Stimulated activated CD4-positive, alpha-beta T cell treated with anti-CD3 and anti-CD28 coated beads, Interleukin-4, amount 100 ng/mL, for 4 hours (primary cell): ENCODE measurements at regions not wholly inside any gene's neighbourhood (a gene's known extent, or its start where the extent isn't known, plus 50 kb on each side); places are given as distances from the start of the nearest gene placed in this dataset.
"Not testable (repeated sequence)": the region's sequence is repeated elsewhere in the genome, so short reads cannot be mapped to it uniquely, and the experiment has no call there.

Experiments used
- DNase-seq, 2 experiments: peaks; one replicate each; pipeline ENCODE4 v3.0.0-alpha.2; 2020

GRCh38 chr22:22717664-22718063 lies 73.2 kb downstream of the GGTLC2 start:
- DNase-seq, result no peak

GRCh38 chr22:22720201-22720723 lies 75.8 kb downstream of the GGTLC2 start:
- DNase-seq, result peak in 1 of 2 experiments; percentile 6

DNA sequence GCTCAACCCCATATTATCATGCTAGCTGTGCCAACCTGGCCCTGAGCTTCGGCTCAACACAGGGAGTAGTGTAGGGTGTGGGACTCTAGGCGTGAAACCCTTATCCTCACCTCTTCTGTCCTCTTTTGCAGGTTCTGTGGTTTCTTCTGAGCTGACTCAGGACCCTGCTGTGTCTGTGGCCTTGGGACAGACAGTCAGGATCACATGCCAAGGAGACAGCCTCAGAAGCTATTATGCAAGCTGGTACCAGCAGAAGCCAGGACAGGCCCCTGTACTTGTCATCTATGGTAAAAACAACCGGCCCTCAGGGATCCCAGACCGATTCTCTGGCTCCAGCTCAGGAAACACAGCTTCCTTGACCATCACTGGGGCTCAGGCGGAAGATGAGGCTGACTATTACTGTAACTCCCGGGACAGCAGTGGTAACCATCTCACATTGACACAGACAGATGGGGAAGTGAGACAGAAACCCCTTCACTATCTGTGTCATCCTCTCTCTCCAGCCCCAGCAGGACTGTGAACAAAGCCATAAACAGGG lies 76.4 kb downstream of the GGTLC2 start:
- no peak for DNase-seq

- DNase-seq, result peak; percentile 77 to 87
Measured at GRCh38 chr22:22721681-22722354, 77.4 kb downstream of the GGTLC2 start.

DNA sequence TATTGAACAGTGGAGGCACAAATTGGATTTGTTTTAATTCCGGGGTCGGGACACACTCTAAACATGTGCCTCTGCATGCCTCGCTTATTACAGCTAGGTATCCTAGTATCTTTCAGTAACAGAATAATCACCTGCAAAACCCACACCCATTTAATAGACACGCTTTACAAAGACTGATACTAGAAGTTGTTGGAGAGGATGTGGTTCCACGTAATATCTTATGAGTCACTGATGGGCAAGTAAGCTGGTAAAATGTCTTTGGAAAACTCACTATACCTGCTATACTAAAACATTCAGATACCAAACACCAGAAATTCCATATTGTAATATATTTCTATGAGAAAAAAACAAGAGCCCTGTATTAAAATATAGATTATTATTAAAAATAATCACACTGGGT lies 84.0 kb downstream of the GGTLC2 start:
- DNase-seq, result no peak

DNA sequence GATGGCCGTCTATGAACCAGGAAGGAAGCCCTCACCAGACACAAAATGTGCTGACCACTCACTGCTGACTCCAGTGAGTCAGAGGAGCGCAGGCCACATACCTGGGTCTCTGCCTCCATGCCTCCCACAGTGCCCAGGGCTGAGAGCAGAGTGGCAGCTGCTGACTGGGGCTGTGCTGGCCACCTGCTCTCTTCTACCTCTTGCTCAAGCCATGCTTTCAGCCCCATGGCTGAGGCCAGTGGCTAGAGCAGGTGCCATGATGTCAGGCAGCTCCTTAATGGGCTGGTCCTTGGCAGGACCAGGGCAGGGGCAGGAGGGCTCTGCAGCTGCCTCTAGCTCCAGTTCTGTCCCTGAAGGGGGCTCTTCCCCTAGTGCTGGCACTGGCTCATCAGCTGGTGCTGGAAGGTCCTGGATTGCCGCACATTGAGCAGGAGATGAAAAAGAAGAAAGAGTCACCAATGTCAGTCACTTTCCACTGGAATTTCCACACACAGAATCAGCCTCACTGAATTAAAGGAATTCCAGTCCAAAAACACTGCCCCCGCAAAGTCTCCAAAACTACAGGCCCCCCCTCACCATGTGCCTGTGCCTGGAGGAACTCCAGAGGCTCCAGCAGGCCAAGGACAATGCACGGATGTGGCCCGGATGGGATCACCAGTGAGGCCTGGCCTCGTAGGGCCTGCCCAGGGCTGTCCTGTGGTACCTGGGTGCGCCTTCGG lies 86.4 kb downstream of the GGTLC2 start:
- DNase-seq, result no peak

- no peak for DNase-seq
Measured at GRCh38 chr22:22731374-22731676, 86.9 kb downstream of the GGTLC2 start.

DNA sequence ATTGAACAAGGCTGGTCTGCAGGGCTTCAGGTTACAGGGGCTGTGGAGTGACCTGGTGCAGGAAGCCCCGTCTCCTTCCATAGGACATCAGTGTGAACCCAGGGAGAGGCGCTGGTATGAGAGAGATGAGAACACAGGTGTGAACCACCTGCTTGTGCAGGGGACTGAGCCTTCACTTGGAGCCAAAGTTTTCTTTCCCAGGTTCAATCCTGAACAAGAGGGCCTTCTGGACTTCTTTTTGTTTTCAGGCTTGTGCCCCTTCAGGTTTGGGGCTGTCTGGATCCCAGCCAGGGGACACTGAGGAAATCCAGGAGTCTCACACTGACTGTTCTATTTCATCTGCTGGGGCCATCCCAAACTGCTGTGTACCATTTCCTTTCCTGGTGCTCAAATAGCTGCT lies 88.6 kb downstream of the GGTLC2 start:
- not testable (repeated sequence) for DNase-seq

DNA sequence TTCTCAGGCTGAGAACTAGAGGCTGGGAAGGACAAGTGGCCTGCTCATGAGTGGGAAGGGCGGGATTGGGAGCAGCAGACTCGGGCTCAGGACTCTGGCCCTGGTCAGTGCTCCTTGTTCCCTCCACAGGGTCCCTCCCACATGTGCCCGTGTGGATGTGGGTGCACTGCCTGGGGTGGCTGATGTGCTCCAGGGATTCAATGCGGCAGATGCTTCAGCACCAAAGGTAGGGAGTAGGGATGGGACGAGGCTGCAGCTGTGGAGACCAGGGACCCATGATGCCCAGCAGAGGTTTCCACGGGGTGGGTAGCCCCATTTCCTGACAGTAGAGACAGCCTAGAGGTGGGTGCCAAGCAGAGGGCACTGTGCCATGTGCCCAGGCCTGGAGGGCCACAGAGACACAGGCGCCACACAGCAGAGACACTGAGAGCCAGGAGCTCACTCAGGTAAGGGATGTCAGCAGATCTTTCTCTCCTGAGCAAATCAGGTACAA lies 89.5 kb downstream of the GGTLC2 start:
- DNase-seq, result no peak

DNA sequence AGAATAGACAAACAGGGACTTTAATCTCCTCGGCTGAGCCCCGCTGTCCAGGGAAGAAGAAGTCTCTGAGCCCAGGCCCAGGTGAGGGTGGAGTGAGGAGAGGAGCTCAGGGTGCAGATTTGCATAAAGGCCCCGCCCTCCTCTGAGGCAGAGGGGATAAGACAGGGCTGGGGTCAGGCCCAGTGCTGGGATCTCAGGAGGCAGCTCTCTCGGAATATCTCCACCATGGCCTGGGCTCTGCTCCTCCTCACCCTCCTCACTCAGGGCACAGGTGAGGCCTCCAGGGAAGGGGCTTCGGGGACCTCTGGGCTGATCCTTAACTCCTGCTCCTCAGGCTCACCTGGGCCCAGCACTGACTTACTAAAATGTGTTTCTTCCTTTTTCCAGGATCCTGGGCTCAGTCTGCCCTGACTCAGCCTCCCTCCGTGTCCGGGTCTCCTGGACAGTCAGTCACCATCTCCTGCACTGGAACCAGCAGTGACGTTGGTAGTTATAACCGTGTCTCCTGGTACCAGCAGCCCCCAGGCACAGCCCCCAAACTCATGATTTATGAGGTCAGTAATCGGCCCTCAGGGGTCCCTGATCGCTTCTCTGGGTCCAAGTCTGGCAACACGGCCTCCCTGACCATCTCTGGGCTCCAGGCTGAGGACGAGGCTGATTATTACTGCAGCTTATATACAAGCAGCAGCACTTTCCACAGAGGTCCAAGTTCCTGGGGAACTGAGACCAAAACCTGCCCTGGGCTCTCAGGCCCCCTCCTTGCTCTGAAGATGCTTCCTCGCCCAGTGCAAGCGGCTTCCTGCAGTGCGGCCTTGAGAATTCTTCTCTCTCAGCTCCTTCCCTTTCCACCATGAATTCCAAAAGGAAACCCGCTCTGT lies 90.2 kb downstream of the GGTLC2 start:
- DNase-seq, result not testable (repeated sequence)

- not testable (repeated sequence) for DNase-seq
Measured at GRCh38 chr22:22735276-22735675, 90.9 kb downstream of the GGTLC2 start.

GRCh38 chr22:22735695-22736611 lies 91.5 kb downstream of the GGTLC2 start:
- no peak for DNase-seq

DNA sequence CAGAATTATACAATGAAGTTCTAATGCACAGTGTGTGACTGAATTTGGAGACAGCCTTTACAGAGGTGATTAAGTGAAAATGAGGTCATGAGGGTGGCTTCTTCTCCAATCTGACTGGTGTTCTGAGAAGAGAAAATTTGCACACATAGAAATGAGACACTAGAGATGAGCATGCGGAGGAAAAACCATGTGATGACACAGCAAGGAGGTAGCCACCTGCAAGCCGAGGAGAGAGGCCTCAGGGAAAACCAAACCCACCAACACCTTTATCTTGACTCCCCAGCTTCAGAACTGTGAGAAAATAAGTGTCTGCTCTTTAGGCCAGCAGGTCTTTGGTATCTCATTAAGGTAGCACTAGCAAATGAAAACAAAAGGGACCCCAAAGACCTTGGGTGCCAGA lies 93.2 kb downstream of the GGTLC2 start:
- no peak for DNase-seq

DNA sequence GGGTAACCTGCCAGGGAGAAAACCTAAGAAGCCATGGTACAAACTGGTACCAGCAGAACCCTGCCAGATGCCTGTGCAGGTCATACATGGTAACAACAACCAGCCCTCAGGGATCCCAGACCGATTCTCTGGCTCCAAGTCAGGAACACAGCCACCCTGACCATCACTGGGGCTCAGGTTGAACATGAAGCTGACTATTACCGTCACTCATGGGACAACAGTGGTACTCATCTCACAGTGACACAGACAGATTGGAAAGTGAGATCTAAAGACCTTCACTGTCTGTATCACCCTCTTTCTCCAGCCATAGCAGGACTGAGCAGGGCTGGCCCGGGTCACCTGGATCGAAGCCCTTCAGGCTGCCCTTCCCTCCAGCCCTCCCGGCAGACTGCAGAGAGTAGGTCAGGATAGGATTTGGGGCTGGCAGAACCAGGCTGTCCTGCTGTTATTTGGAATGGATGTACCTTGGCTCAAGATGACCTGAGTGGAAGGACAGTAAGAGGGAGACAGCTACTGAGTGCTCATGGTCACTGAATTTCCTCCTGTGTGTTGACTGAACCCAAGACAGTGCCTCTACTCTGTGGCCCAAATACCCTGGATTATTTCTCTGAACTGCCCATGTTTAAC lies 94.7 kb downstream of the GGTLC2 start:
- no peak for DNase-seq

DNA sequence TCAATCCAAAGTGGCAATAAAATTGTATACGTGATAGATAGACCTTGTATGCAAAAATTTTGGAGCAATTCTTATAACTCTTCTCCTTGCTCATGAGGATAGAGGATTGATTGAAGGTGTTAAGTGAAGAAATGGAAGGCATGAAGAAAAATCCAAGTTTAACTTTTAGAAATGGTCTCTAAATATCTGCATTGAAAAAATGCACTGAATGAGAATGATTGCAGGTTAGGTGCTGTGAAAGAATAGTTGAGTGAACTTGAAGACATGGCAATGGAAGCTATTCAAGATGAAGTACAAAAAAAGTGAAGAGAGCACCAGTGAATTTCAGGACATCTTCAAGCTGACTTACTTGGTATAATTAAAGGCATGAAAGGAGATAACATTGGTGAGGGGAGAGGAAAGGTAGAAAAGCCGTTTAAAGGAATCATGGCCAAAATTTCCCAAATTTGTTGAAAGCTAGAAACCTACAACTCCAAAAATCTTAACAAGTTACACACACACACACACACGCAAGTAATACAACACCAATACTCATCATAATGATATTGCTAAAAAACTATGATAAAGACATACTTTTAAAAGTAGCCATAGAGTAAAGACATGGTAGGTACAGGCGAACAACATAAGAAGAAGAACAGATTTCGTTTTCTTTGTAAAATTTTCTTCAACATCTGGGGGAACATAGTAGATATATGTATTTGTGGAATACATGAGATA lies 96.3 kb downstream of the GGTLC2 start:
- no peak for DNase-seq

- no peak for DNase-seq
Measured at GRCh38 chr22:22741843-22742242, 97.4 kb downstream of the GGTLC2 start.

DNA sequence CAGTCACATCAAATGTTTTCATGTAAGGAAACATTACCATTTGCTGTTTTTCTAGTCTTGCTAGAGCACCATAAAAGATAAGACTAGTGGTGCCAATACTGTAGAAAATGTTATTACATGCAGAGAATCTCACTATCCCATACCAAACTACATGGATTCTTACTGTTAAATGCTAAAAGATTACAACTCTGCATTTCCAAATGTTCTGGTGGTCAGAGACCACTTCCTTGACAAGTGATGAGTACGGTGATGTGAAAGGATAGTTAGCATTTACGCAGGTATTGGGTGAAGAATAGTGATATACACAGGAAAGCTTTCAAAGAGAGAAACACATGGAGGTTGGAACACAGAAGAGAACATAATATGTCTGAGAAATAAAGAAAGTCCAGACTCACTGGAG lies 98.2 kb downstream of the GGTLC2 start:
- DNase-seq, result no peak

DNA sequence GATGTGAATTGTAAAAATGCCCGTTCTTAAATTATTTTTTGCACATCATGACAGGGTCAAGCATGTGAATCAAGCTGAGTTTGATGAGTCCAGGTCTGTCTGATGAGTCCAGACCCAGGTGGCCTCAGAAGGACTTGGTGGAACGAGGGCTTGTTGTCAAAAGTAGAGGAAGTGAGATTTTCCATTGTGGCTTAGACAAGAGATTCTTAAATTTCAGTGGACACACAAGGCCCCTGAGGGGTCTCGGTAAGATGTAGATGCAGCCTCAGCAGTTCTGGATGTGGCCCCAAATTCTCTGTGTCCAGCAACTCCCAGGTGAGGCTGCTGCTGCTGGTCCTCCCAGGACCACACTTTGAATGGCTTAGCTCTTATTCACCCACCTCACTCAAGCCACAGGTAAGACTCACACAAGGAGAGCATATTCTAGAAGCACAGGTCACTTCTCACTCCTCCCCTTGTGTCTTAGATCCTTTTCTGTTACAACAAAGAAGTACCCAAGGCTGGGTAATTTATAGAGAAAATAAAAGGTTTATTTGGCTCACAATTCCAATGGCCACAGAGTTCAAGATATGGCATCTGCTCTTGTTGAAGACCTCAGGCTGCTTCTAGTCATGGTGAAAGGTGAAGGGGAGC lies 98.8 kb downstream of the GGTLC2 start:
- DNase-seq, result no peak

- DNase-seq, result no peak
Measured at GRCh38 chr22:22744412-22745224, 100.2 kb downstream of the GGTLC2 start.
